Esophagus squamous epithelium (tissue), 5 donors: ENCODE measurements at regions not wholly inside any gene's neighbourhood (a gene's known extent, or its start where the extent isn't known, plus 50 kb on each side); places are given as distances from the start of the nearest gene placed in this dataset.

Source experiments
- DNase-seq: peaks from one replicate; lab custom pipeline; 2025; lab: John Stamatoyannopoulos, UW
- H3K27ac ChIP-seq, 4 donors: fragments of 200-600 bp; sonication (generic); one replicate each; pipeline ENCODE4 v1.5.1; 2016 to 2019; ENCODE audit warnings: mild to moderate bottlenecking in 1 of 4
- H3K27me3 ChIP-seq, 4 donors: fragments of 200-600 bp; sonication (generic); 1 replicate in 3 of 4; 2 replicates in 1 of 4; pipeline versions ENCODE4 v1.5.1 to v1.6.0; 2017 to 2021; ENCODE audit warnings: antibody characterized with exemption in 1 of 4
- H3K36me3 ChIP-seq, 3 donors: fragments of 200-600 bp; sonication (generic); one replicate each; pipeline ENCODE4 v1.5.1; 2016 to 2019
- H3K4me1 ChIP-seq, 3 donors: fragments of 200-600 bp; sonication (generic); one replicate each; pipeline ENCODE4 v1.5.1; 2017 to 2019
- H3K4me3 ChIP-seq, 4 donors: fragments of 200-600 bp; sonication (generic); 1 replicate in 3 of 4; 2 replicates in 1 of 4; pipeline ENCODE4 v1.5.1; 2016 to 2019; ENCODE audit warnings: mild to moderate bottlenecking in 2 of 4, moderate library complexity in 1 of 4
- H3K9me3 ChIP-seq, 3 donors: fragments of 200-600 bp; sonication (generic); one replicate each; pipeline ENCODE4 v1.5.1; 2016 to 2019
- POLR2A ChIP-seq, 4 donors: fragments of 450-650 bp; IDR thresholded peaks; one replicate each; pipeline ENCODE4 v1.6.1; 2017; ENCODE audit warnings: antibody characterized with exemption in 4 of 4, mild to moderate bottlenecking in 4 of 4, moderate library complexity in 3 of 4
- WGBS, 2 donors: methylation state at CpG; one replicate each; pipeline ENCODE4 v1.1.5; 2018; 5-methylcytosine and 5-hydroxymethylcytosine counted together
- intact Hi-C: fragments of 100-400 bp; cut with DNase I; formaldehyde crosslinking; loops from one replicate; pipeline ENCODE4 v1.15.0; 2022
- TF ChIP-seq, protein P1 (sequence below), 6 experiments: fragments of 450-650 bp in 4 of 6; fragments of 200-600 bp in 2 of 6; sonication (generic) in 2 of 6; IDR thresholded peaks; one replicate each; pipeline ENCODE4 v1.5.1; 2016 to 2019; ENCODE audit warnings: antibody characterized with exemption in 6 of 6, mild to moderate bottlenecking in 4 of 6, moderate library complexity in 4 of 6
- donor health status: DM: yes; HTN: yes; CAD: no.

- 71 to 100% methylated on average over 1 of the region's 1 CpG for WGBS, 2 donors
- Histone ChIP-seq H3K27me3 (no peaks in the 10 kb centered on the region), H3K27ac (no peak overlapping the region), H3K4me3 (no peak overlapping the region), H3K36me3 (no peaks in the 10 kb centered on the region), H3K9me3 (no peaks in the 10 kb centered on the region), H3K4me1 (no peaks in the 10 kb centered on the region)
- no peak for DNase-seq
- TF ChIP-seq, protein P1, sequence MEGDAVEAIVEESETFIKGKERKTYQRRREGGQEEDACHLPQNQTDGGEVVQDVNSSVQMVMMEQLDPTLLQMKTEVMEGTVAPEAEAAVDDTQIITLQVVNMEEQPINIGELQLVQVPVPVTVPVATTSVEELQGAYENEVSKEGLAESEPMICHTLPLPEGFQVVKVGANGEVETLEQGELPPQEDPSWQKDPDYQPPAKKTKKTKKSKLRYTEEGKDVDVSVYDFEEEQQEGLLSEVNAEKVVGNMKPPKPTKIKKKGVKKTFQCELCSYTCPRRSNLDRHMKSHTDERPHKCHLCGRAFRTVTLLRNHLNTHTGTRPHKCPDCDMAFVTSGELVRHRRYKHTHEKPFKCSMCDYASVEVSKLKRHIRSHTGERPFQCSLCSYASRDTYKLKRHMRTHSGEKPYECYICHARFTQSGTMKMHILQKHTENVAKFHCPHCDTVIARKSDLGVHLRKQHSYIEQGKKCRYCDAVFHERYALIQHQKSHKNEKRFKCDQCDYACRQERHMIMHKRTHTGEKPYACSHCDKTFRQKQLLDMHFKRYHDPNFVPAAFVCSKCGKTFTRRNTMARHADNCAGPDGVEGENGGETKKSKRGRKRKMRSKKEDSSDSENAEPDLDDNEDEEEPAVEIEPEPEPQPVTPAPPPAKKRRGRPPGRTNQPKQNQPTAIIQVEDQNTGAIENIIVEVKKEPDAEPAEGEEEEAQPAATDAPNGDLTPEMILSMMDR (IDR thresholded peaks at IDR 0.05): no peak
- TF ChIP-seq POLR2A (IDR thresholded peaks at IDR 0.05): no peak
- intact Hi-C loops: no loop called here
Measured at GRCh38 chr6:21777846-21778245, 184.3 kb downstream of the SOX4 start.

DNA sequence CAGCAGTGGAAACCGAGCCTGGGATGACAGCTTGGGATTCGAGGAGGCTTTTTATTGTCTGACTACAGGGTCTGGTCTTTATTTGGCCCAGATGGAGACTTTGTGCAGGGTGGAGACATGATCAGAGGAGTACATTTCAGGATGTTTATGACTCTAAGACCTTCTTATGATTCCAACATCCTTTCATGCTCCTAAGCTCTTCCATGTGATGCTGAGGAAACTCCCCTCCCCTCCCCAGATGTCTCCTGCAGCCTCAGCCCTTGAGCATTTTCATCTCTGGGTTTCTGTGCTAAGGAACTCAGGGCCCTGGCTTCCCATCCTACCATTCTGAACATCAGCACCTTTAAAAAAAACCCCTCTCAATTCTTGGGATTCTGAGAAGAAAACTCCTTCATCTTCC is 186.6 kb downstream of the SOX4 start:
- DNase-seq: no peak

DNA sequence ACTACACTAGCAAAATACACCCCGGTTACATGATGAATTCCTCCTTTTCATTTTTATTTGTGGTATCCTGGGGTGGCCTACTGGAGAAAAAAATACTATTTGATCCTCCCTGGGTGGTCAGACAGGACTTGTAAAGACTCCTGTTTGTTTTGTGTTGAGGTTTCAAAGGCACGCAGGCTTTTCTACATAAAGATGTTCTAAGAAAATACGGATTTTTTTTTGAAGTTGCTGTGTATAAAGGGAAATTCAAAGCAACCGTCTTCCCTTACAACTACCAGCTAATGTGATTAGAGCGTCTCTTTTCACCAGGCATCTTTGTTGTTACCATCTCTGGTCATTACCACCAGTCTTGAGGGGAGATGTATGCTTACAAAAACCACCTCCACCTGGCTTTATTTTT is 187.1 kb downstream of the SOX4 start:
- no peak for TF ChIP-seq POLR2A (IDR thresholded peaks at IDR 0.05)
- TF ChIP-seq, protein P1 (IDR thresholded peaks at IDR 0.05): no peak
- Histone ChIP-seq H3K4me3 (no peak overlapping the region), H3K27me3 (no peaks in the 10 kb centered on the region), H3K4me1 (no peaks in the 10 kb centered on the region), H3K36me3 (no peaks in the 10 kb centered on the region), H3K9me3 (no peaks in the 10 kb centered on the region), H3K27ac (no peak overlapping the region)
- DNase-seq: no peak
- intact Hi-C loops: no loop called here
- WGBS, 2 donors: 70 to 73% methylated on average over 5 of the region's 5 CpGs

More for the DNA sequence above, 186.6 kb downstream of the SOX4 start:
- intact Hi-C loops: no loop called here
- H3K9me3 ChIP-seq: no peaks in the 10 kb centered on the region
- H3K4me3 ChIP-seq: no peak overlapping the region
- no peak for TF ChIP-seq POLR2A (IDR thresholded peaks at IDR 0.05)
- TF ChIP-seq, protein P1 (IDR thresholded peaks at IDR 0.05): no peak
- no peaks in the 10 kb centered on the region for H3K36me3 ChIP-seq
- no peaks in the 10 kb centered on the region for H3K4me1 ChIP-seq
- 60 to 71% methylated on average over 1 to 2 of the region's 2 CpGs for WGBS, 2 donors
- H3K27ac ChIP-seq: no peak overlapping the region
- no peaks in the 10 kb centered on the region for H3K27me3 ChIP-seq

DNA sequence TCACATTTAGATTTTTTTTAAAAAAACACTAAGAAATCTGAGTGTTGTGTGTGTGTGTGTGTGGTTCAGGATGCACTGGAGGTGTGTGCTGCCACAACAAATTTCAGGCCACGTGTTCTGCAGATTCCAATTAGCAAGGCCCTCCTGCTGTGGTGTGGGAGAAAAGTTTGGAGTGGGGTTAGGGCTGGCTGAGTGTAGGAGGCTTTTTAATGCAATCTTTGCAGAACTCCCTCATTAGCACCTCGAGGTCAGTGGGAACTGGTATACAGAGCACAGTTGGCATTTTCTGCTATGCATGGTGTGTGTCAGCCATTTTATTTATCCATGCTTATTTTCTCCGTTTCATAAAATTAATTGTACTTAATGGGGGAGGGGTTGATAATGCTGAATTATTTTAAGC is 187.6 kb downstream of the SOX4 start:
- H3K4me1 ChIP-seq: no peaks in the 10 kb centered on the region
- no peaks in the 10 kb centered on the region for H3K9me3 ChIP-seq
- intact Hi-C loops: no loop called here
- DNase-seq: no peak
- no peak overlapping the region for H3K4me3 ChIP-seq
- H3K27me3 ChIP-seq: no peaks in the 10 kb centered on the region
- WGBS, 2 donors: 55 to 72% methylated on average over 3 of the region's 3 CpGs
- no peak overlapping the region for H3K27ac ChIP-seq
- no peaks in the 10 kb centered on the region for H3K36me3 ChIP-seq
- TF ChIP-seq POLR2A (IDR thresholded peaks at IDR 0.05): no peak
- TF ChIP-seq, protein P1 (IDR thresholded peaks at IDR 0.05): no peak

DNA sequence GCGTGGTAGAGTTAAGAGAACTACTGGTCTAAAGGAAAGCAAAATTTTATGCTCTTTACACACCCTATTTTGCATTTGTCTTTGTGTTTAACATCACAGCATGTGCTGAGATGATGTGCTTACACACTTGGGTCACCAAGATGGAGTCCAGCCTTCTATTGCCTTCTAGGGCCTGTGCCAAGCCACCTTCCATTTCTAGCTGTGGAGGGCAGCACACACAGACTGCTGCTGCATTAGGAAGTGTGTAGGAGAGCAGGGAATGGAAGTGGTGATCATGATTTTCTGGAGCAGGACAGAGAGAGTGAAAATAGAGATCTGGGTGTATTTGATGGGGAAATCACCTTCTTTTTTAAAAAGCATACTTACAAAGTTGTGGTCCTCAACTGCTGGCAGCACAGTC is 191.6 kb downstream of the SOX4 start:
- no peak for TF ChIP-seq POLR2A (IDR thresholded peaks at IDR 0.05)
- TF ChIP-seq, protein P1 (IDR thresholded peaks at IDR 0.05): no peak
- no peaks in the 10 kb centered on the region for H3K4me1 ChIP-seq
- 76 to 77% methylated on average over 1 of the region's 1 CpG for WGBS, 2 donors
- DNase-seq: no peak
- intact Hi-C loops: no loop called here
- H3K4me3 ChIP-seq: no peak overlapping the region
- no peaks in the 10 kb centered on the region for H3K27me3 ChIP-seq
- H3K27ac ChIP-seq: no peak overlapping the region
- no peaks in the 10 kb centered on the region for H3K36me3 ChIP-seq
- no peaks in the 10 kb centered on the region for H3K9me3 ChIP-seq
